Fibroblast of lung (primary cell): ENCODE measurements at regions not wholly inside any gene's neighbourhood (a gene's known extent, or its start where the extent isn't known, plus 50 kb on each side); places are given as distances from the start of the nearest gene placed in this dataset.

ENCODE experiments used
- DNase-seq, 2 donors: peaks; one replicate each; pipeline versions ENCODE4 v3.0.0 to v3.0.0-alpha.2; 2010; ENCODE audit warnings: low read depth in 2 of 2
- H2AFZ ChIP-seq: 2 replicates; pipeline ENCODE4 v1.5.1; 2012; ENCODE audit warnings: low read length, control low read depth, inconsistent platforms
- H3K27ac ChIP-seq: 2 replicates; pipeline ENCODE4 v1.5.1; 2011; ENCODE audit warnings: low read length, control low read depth; ENCODE audit not compliant: insufficient read depth
- H3K27me3 ChIP-seq: 2 replicates; pipeline ENCODE4 v1.5.1; 2011; ENCODE audit warnings: mild to moderate bottlenecking, low read length; ENCODE audit not compliant: control insufficient read depth, insufficient read depth
- H3K36me3 ChIP-seq: 2 replicates; pipeline ENCODE4 v1.5.1; 2011; ENCODE audit warnings: low read length; ENCODE audit not compliant: control insufficient read depth, insufficient read depth
- H3K4me1 ChIP-seq: 2 replicates; pipeline ENCODE4 v1.5.1; 2011; ENCODE audit warnings: low read length; ENCODE audit not compliant: control insufficient read depth, insufficient read depth; ENCODE audit errors: extremely low read depth
- H3K4me2 ChIP-seq: 2 replicates; pipeline ENCODE4 v1.5.1; 2011; ENCODE audit warnings: low read length, control low read depth; ENCODE audit not compliant: insufficient read depth; ENCODE audit errors: extremely low read depth
- H3K4me3 ChIP-seq, 4 experiments: fragments of 200-600 bp in 1 of 4; sonication (generic) in 1 of 4; replicated peaks in 1 of 4; 2 replicates each; pipeline ENCODE4 v1.5.1; 2011 to 2016; ENCODE audit warnings: low read length in 4 of 4, low read depth in 3 of 4, mild to moderate bottlenecking in 3 of 4, control low read depth in 2 of 4, inconsistent platforms in 1 of 4, mixed read lengths in 1 of 4; ENCODE audit not compliant: insufficient read depth in 1 of 4; ENCODE audit errors: control extremely low read depth in 1 of 4
- H3K79me2 ChIP-seq: 2 replicates; pipeline ENCODE4 v1.5.1; 2012; ENCODE audit warnings: mild to moderate bottlenecking, low read length, inconsistent platforms; ENCODE audit not compliant: control insufficient read depth, insufficient read depth
- H3K9ac ChIP-seq: 2 replicates; pipeline ENCODE4 v1.5.1; 2011; ENCODE audit warnings: mild to moderate bottlenecking, low read length, control low read depth; ENCODE audit not compliant: insufficient read depth
- H3K9me3 ChIP-seq: 2 replicates; pipeline ENCODE4 v1.5.1; 2012; ENCODE audit warnings: low read depth, low read length; ENCODE audit not compliant: control insufficient read depth, insufficient read depth
- H4K20me1 ChIP-seq: 2 replicates; pipeline ENCODE4 v1.5.1; 2011; ENCODE audit warnings: low read length; ENCODE audit not compliant: control insufficient read depth, insufficient read depth; ENCODE audit errors: extremely low read depth
- EZH2 ChIP-seq: IDR thresholded peaks from 2 replicates; pipeline ENCODE4 v1.5.1; 2012; ENCODE audit warnings: low read length, control low read depth, mild to moderate bottlenecking; ENCODE audit errors: missing control alignments
- TF ChIP-seq, protein P1 (sequence below), 2 donors: IDR thresholded peaks in 1 of 2; conservative IDR thresholded peaks in 1 of 2; 1 replicate in 1 of 2; 2 replicates in 1 of 2; pipeline ENCODE4 v1.5.1; 2011 to 2012; ENCODE audit warnings: low read length in 2 of 2, control low read depth in 1 of 2, inconsistent platforms in 1 of 2, low read depth in 1 of 2, mild to moderate bottlenecking in 1 of 2

DNA sequence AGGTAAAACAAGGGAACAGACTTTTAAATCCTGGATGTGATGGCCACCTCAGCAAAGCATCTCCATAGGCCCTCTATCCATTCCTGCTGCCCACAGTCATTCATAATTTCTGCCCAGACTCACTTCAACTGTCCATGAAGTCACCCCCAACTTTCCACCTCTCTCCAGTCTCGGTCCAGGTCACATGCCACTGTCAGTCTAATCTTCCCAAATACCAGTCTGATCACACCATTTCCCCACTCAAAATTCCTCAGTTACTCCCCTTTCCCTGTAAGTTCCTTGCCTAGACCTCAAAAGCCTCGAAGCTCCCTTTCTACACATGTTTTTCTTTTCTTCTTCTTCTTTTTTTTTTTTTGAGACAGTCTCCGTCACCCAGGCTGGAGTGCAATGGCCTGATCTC lies 51.2 kb upstream of the HOPX start:
- H3K27ac ChIP-seq: no peak overlapping the region
- H3K36me3 ChIP-seq: no peaks in the 10 kb centered on the region
- H3K27me3 ChIP-seq: no peaks in the 10 kb centered on the region
- DNase-seq: peak in 1 of 2 donors; percentile 34
- H3K79me2 ChIP-seq: no peaks in the 10 kb centered on the region
- no peaks in the 10 kb centered on the region for H3K4me1 ChIP-seq
- H3K9ac ChIP-seq: no peak overlapping the region
- H3K9me3 ChIP-seq: no peaks in the 10 kb centered on the region
- no peak overlapping the region for H2AFZ ChIP-seq
- no peak overlapping the region for H3K4me2 ChIP-seq
- TF ChIP-seq, protein P1, sequence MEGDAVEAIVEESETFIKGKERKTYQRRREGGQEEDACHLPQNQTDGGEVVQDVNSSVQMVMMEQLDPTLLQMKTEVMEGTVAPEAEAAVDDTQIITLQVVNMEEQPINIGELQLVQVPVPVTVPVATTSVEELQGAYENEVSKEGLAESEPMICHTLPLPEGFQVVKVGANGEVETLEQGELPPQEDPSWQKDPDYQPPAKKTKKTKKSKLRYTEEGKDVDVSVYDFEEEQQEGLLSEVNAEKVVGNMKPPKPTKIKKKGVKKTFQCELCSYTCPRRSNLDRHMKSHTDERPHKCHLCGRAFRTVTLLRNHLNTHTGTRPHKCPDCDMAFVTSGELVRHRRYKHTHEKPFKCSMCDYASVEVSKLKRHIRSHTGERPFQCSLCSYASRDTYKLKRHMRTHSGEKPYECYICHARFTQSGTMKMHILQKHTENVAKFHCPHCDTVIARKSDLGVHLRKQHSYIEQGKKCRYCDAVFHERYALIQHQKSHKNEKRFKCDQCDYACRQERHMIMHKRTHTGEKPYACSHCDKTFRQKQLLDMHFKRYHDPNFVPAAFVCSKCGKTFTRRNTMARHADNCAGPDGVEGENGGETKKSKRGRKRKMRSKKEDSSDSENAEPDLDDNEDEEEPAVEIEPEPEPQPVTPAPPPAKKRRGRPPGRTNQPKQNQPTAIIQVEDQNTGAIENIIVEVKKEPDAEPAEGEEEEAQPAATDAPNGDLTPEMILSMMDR (conservative IDR thresholded peaks at IDR 0.05 in 1 of 2, IDR thresholded peaks at IDR 0.05 in 1 of 2; ENCODE audit: low read depth in 1 of 2, low read length in 2 of 2): no peak
- TF ChIP-seq EZH2: no peak
- no peaks in the 10 kb centered on the region for H4K20me1 ChIP-seq
- H3K4me3 ChIP-seq: no peak overlapping the region

GRCh38 chr4:56731857-56732256 lies 50.8 kb upstream of the HOPX start:
- H3K36me3 ChIP-seq: no peaks in the 10 kb centered on the region
- no peak overlapping the region for H3K9ac ChIP-seq
- TF ChIP-seq EZH2: no peak
- TF ChIP-seq, protein P1 (conservative IDR thresholded peaks at IDR 0.05 in 1 of 2, IDR thresholded peaks at IDR 0.05 in 1 of 2; ENCODE audit: low read depth in 1 of 2, low read length in 2 of 2): no peak
- no peaks in the 10 kb centered on the region for H4K20me1 ChIP-seq
- H3K79me2 ChIP-seq: no peaks in the 10 kb centered on the region
- H3K4me2 ChIP-seq: no peak overlapping the region
- no peak overlapping the region for H3K4me3 ChIP-seq
- H2AFZ ChIP-seq: no peak overlapping the region
- H3K27ac ChIP-seq: no peak overlapping the region
- H3K9me3 ChIP-seq: no peaks in the 10 kb centered on the region
- H3K4me1 ChIP-seq: no peaks in the 10 kb centered on the region
- no peaks in the 10 kb centered on the region for H3K27me3 ChIP-seq
- no peak for DNase-seq
